Posterior cingulate gyrus (tissue), 11 donors: ENCODE measurements at regions not wholly inside any gene's neighbourhood (a gene's known extent, or its start where the extent isn't known, plus 50 kb on each side); places are given as distances from the start of the nearest gene placed in this dataset.

Experiments
- DNase-seq, 10 donors: peaks; one replicate each; pipeline versions ENCODE4 v3.0.0 to v3.0.0-alpha.2; 2020 to 2021; ENCODE audit warnings: mixed read lengths in 3 of 10
- intact Hi-C: fragments of 100-400 bp; cut with DNase I; formaldehyde crosslinking; loops from one replicate; pipeline ENCODE4 v1.15.1; 2023

DNA sequence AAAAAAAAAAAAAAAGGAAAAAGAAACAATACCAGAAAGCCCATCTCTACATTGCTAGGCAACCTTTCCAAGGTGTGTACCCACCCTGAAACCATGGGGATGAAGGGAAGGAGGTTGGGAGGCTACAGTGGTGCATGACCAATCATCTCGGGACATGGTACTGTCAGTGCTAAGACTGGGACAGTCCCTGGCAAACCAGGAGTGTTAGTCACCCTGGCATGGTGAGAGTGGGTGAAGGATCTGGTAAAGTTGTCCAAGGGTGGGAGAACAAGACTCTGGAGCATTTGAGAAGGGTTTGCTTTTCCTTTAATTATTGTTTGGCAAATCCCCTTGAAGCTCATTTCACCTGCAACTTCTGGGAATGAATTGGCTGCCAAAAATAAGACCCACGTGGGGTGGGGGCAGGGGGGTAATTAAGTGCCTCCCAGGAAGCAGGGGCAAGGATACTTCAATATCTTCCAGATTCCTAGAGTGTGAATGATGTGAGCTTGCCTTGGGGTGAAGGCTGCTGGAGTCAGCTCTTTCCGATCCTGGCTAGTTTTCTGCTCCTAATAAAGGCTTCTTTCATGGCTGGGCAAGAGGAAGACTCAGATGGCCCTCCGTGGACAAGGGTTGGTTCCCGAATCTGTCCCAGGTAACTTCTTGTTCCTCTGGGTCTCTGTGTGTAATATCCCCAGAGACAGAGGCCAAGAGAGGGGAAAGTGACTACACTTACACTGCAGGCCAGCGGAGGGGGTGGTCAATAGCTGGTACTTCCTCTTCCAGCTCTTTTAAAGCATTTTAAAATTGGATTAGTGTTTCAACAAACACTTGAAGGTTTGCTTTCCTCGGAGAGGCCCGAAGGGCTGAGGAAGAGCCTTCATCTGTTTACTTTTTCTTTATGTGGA, 61.6 kb upstream of the SPRY4 start:
- no peak for DNase-seq
- intact Hi-C loops: no loop called here

DNA sequence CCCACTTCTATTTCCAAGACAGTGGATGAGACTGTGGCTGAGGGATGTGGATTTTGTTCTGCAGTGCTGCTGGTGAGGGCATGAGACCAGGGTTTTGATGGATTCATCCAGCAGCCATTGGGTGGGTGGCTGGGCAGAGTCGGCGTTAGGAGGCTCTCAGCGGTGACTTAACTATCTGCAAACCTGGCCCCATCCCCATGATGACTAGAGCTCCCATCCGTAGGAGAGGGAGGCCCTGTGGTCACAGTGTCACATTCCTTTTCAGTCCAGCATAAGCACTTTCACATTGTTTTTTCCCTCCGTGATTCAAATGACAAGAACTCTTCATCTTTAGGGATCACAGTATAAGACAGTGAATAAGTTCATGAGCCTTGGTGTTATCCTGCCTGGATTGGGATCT, 60.4 kb upstream of the SPRY4 start:
- intact Hi-C loops: no loop called here

DNA sequence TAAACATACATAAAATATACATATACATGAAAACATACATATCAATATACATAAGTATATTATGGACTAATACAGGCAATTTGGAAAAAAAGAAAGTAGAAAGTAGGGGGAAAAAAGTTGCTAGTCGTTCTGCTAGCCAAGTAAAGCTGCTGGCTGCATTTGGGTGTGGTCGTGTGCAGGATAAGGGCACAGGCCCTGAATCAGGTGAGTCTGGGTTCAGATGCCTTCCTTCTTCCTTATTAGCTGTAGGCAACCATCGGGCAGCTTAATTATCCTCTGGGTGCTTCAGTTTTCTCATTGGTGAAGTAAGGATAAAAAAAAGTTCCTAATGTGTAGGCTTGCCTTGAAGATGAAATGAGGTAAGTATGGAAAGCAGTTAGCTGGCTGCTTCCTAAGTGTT, 59.2 kb upstream of the SPRY4 start:
- DNase-seq: no peak
- intact Hi-C loops: no loop called here

More for the DNA sequence above, 60.4 kb upstream of the SPRY4 start:
- no peak for DNase-seq

DNA sequence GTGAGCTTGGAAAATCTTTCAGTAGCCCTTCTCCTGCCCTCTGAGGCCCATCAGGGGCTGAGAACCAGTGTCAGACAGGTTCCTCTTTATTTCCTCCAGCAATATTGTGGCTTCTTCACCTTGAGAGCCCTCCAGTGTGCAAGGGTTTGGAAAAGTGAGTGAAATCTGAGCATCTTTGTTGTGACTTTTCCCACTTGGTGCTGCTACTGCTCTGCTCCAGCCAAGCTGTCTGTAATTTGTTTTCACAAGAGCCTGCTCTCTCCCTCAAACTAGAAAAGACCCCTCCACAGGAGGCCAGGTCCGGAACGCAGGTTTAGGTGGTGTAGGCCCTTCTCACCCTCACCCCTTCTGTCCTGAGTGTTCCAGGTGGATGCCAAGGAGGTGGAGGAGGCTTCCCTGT, 57.4 kb upstream of the SPRY4 start:
- no peak for DNase-seq
- intact Hi-C loops: no loop called here

- no peak for DNase-seq
- intact Hi-C loops: no loop called here
Measured at GRCh38 chr5:142378737-142379634, 54.2 kb upstream of the SPRY4 start.

DNA sequence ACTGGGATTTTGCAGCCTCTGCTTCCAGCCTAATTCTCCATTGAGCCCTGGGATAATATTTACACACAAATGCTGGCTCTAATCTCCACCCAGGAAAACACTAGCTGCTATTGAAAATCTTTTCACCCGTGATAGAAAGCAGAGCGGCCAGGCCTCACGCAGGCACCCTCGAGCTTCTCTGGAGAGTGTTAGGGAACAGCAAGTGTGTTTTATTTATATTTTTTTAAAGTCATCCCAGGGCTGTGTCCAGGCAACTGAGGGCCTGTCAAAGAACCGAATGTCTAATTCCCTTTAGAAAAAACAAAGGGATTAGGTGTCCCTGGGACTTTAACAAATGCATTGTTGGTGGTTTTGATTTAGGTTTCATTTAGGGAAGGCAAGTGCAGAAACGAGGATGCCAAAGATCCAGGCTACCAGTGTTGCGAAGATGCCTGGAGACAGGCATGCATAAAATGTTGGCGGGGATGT, 51.2 kb upstream of the SPRY4 start:
- no peak for DNase-seq
- intact Hi-C loops: no loop called here
